ENCODE measurements at regions not wholly inside any gene's neighbourhood (a gene's known extent, or its start where the extent isn't known, plus 50 kb on each side); places are given as distances from the start of the nearest gene placed in this dataset.

DNA sequence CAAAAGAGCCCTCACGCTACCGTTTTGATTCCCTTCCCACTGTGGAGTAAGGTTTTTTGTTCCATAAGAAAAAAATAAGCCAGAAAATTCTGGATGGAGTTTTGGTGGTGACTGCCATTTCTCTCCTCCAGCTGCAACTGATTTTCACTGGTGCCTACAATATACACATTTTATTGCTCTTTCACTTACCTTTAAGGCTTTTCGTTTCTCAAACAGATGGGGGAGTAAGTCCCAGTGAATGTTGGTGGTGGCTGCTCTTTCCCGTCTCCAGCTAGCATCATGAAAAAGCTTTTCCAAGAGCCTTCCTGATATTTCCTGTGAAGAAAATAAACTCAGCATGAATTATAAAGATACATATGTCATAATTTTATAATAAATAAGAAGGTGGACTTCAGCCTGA is 932.5 kb upstream of the PIK3C3 start:
- no peak for DNase-seq

GRCh38 chr18:41021089-41021488 is 933.9 kb upstream of the PIK3C3 start:
- no peak for DNase-seq

DNA sequence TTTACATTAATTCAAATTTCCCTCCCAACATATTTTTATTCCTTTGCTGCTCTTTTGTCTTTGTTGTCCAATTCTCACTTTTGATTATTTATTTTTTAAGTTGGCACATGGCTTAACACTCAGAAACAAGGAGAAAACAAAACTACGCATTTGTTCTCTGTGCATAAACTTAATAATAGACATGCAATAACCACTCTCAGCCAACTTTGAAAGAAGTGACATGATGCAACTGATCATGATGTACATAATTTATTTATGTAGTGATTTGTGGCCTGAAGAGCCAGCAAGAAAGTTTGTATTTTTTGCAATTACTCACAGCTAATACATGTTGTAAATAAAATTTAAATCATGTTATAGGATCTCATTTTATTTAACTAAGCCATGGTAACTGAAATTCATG is 942.8 kb upstream of the PIK3C3 start:
- DNase-seq: no peak

GRCh38 chr18:41009926-41010325 is 945.1 kb upstream of the PIK3C3 start:
- DNase-seq: no peak

- DNase-seq: no peak
These were observed 950.7 kb upstream of the PIK3C3 start for GRCh38 chr18:41004324-41004723.

DNA sequence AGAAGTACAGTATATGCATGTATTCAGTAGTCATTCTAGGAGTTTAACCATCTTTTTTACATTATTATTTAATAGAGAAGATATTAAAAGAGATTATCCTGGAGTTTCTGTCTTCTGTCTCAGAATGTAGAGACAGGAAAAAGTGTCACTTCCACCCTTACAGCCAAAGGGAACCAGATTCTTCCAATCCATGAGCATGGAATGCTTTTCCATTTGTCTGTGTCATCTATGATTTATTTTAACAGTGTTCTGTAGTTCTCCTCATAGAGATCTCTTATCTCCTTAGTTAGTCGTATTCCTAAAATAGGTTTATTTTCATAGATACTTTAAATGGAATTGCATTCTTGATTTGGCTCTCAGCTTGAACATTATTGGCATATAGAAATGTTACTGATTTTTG is 959.5 kb upstream of the PIK3C3 start:
- DNase-seq: no peak

GRCh38 chr18:40993363-40993762 is 961.7 kb upstream of the PIK3C3 start:
- no peak for DNase-seq

GRCh38 chr18:40987581-40987980 is 967.5 kb upstream of the PIK3C3 start:
- no peak for DNase-seq

DNA sequence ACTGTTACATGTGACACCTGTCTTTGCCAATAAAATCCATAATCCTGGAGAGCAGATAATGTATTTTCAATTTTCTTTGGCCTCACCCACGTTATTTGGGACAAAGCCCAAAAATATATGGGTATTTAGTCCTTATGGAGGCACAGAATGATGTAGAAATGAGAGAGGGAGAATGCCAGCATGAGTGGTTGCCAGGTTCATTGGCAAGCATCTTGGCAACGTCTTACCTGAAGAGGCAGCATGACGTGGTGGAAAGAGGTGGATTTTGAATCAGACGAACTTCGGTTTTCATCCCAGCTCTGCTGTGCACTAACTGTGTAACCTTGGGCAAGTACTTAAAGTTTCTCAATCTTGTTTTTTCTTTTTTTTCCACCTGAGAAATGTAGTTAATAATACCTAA is 969.6 kb upstream of the PIK3C3 start:
- no peak for DNase-seq

- no peak for DNase-seq
These were observed 970.2 kb upstream of the PIK3C3 start for GRCh38 chr18:40984856-40985255.

GRCh38 chr18:40983835-40984234 is 971.2 kb upstream of the PIK3C3 start:
- no peak for DNase-seq

GRCh38 chr18:40980171-40980570 is 974.9 kb upstream of the PIK3C3 start:
- no peak for DNase-seq

DNA sequence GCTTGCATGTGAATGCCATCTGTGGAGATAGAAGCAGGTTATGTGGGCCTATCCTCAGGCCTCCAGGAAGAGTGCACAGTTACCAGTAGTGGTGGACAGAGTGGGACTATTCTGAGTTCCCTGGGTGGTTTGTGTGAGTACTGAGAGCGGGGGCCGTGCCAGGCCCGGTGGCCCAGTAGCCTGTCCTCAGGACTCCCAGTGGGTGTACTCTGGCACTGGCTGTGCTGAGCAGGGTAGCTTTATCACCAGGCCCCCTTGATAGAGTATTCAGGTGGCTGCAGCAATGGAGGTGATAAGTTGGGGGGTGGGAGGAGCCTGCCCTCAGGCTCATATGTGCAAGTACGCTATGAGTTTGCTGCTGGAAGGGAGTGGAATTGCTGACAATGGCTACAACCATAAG is 979.0 kb upstream of the PIK3C3 start:
- no peak for DNase-seq

DNA sequence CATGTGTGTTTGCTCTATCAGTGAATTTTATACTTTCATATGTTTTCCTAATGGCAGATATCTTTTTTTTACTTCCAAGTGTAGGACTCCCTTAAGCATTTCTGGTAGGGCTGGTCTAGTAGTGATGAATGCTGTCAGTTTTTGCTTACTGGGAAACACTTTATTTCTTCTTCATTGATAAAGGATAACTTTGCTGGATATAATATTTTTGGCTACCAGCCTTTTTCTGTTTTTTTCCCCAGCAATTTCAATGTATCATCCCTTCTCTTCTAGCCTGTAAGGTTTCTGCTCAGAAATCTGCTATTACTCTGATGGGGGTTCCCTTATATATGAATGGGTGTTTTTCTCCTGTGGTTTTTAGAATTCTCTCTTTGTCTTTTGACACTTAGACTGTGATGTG is 980.6 kb upstream of the PIK3C3 start:
- no peak for DNase-seq

- DNase-seq: no peak
These were observed 992.2 kb upstream of the PIK3C3 start for GRCh38 chr18:40962784-40963183.

DNA sequence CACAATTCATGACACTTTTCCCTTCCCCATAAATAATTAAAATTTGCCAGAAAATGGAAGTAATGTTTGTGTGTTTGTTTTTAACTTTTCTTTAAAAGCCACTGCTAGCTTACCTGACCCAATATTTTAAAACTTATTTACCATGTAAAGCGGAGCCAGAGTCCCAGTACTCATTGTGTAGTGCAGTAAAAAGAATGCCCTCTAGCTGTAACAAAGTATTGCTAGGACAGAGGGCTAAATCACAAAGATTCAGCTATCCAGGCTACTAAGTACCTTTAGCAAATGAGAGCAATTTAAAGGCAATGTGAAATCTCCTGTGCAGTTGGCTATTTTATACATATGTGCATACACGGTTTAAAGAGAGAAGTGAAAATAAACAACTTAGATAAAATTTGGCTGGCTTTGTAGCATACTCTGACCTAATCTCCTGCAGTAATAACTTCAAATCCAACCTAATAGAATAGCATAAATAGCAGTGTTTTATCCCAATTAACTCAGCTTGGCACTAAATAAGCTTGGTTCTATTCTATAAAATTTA is 997.4 kb upstream of the PIK3C3 start:
- DNase-seq: no peak

GRCh38 chr18:40956213-40956612 is 998.8 kb upstream of the PIK3C3 start:
- no peak for DNase-seq

DNA sequence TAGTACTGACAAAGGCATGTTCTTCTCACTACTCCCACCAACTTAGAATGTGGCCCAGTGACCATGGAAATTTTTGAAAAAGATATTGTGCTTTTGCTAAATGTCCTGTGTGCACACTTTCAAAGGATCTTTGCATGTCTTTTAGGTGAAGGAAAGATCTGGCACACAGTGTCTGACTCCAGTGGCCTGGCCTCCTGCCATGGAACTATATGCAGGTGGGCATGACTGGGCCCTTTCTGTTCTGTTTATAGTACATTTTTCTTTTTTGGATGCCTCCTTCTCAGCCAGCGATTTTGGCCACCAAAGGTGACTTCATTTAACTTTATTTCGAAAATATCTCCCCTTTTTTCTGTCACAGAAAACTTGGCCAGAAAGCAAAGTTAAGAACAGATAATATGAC is 999.7 kb upstream of the PIK3C3 start:
- DNase-seq: no peak

- DNase-seq: no peak
These were observed 1005.7 kb upstream of the PIK3C3 start for GRCh38 chr18:40949114-40949950.

- DNase-seq: no peak
These were observed 1010.5 kb upstream of the PIK3C3 start for GRCh38 chr18:40944576-40944975.

- DNase-seq: no peak
These were observed 1015.1 kb upstream of the PIK3C3 start for GRCh38 chr18:40939656-40940515.

DNA sequence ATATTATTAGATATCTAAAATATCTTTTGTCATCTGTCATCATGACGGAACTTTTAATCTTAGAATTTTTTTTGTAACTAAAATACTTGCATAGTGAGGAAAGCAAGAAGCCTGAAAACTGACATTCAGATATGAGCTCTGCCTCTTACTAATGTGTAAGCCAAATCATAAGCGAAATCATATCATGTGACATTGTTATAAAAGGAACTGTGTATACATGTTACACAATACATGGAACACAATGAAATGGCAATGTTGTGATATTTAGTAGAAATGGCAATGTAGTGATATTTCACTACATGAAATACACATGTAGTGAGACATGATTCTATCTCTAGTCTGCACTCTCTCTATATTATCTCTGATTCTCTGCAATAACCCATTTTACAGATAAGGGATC is 1016.4 kb upstream of the PIK3C3 start:
- DNase-seq: no peak

- DNase-seq: no peak
These were observed 1017.6 kb upstream of the PIK3C3 start for GRCh38 chr18:40937386-40937785.

GRCh38 chr18:40935423-40935822 is 1019.6 kb upstream of the PIK3C3 start:
- DNase-seq: no peak
